ENCODE measurements at regions not wholly inside any gene's neighbourhood (a gene's known extent, or its start where the extent isn't known, plus 50 kb on each side); places are given as distances from the start of the nearest gene placed in this dataset.

- TF ChIP-seq REST (IDR thresholded peaks at IDR 0.05), result no peak
- no peak for TF ChIP-seq JUNB (IDR thresholded peaks at IDR 0.05)
- no peak for TF ChIP-seq MAZ (IDR thresholded peaks at IDR 0.05; ENCODE audit: borderline replicate concordance, low read depth, low read length)
- no peak for TF ChIP-seq BCL3 (IDR thresholded peaks at IDR 0.05)
Observed at GRCh38 chr10:94137747-94138146, 144.0 kb downstream of the PLCE1 start (continued).

GRCh38 chr10:94138391-94138790 is 144.7 kb downstream of the PLCE1 start:
- ChIA-PET CTCF (interaction anchor here (1.8 kb wide), 1 partner anchor 20 kb away, joined by 6 read pairs; no protein-coding TSS in a partner anchor), POLR2A (no interaction called here)
- no peak overlapping the region for H3K27ac ChIP-seq
- no peaks in the 10 kb centered on the region for H3K4me1 ChIP-seq
- FAIRE-seq (no peak), ATAC-seq (no peak), DNase-seq (ENCODE audit: low read depth in 1 of 2, low spot score in 1 of 2) (no peak)
- H3K4me3 ChIP-seq, result no peak overlapping the region
- no peak for TF ChIP-seq MAFK (IDR thresholded peaks at IDR 0.05; ENCODE audit: partially characterized antibody)
- no peaks in the 10 kb centered on the region for H3K9me3 ChIP-seq
- no peak overlapping the region for H3K4me2 ChIP-seq
- WGBS (ENCODE audit: missing lambda C conversion rate), result 96% methylated on average over 2 of the region's 2 CpGs

- DNase-seq (ENCODE audit: low read depth in 1 of 2, low spot score in 1 of 2), result no peak
- ATAC-seq, result no peak
- H3K9me3 ChIP-seq, result no peaks in the 10 kb centered on the region
- H3K4me2 ChIP-seq, result no peak overlapping the region
- FAIRE-seq, result no peak
- TF ChIP-seq TFCP2L1 (CRISPR knock-in tag; IDR thresholded peaks at IDR 0.05) (no peak), ZNF302 (CRISPR knock-in tag; IDR thresholded peaks at IDR 0.05) (no peak)
- no peak overlapping the region for H3K27ac ChIP-seq
- H3K4me1 ChIP-seq, result no peaks in the 10 kb centered on the region
- CTCF ChIA-PET, result no interaction called here
- POLR2A ChIA-PET, result no interaction called here
- no peak overlapping the region for H3K4me3 ChIP-seq
Observed at GRCh38 chr10:94143261-94143660, 149.5 kb downstream of the PLCE1 start.

- ATAC-seq (no peak), DNase-seq (ENCODE audit: low read depth in 1 of 2, low spot score in 1 of 2) (no peak), FAIRE-seq (no peak)
- ChIA-PET POLR2A (no interaction called here), CTCF (no interaction called here)
- 92% methylated on average over 8 of the region's 8 CpGs for whole genome bisulfite sequencing (ENCODE audit: missing lambda C conversion rate)
- Histone ChIP-seq H3K27ac (no peak overlapping the region), H3K4me3 (no peak overlapping the region), H3K4me2 (no peak overlapping the region), H3K4me1 (no peaks in the 10 kb centered on the region), H3K9me3 (no peaks in the 10 kb centered on the region)
- TF ChIP-seq ZFP36 (IDR thresholded peaks at IDR 0.05; ENCODE audit: borderline replicate concordance, partially characterized antibody), result no peak
- no peak for TF ChIP-seq NR3C1 (IDR thresholded peaks at IDR 0.05)
- no peak for TF ChIP-seq CHD2 (IDR thresholded peaks at IDR 0.05; ENCODE audit: low read length, partially characterized antibody)
- no peak for TF ChIP-seq FOXS1 (CRISPR knock-in tag; IDR thresholded peaks at IDR 0.05)
- no peak for TF ChIP-seq KDM1A (IDR thresholded peaks at IDR 0.05; ENCODE audit: low read depth)
- no peak for TF ChIP-seq JUN (IDR thresholded peaks at IDR 0.05)
- no peak for TF ChIP-seq RARB (CRISPR knock-in tag; IDR thresholded peaks at IDR 0.05)
- TF ChIP-seq RAD21 (conservative IDR thresholded peaks at IDR 0.05 in 1 of 2, IDR thresholded peaks at IDR 0.05 in 1 of 2), result no peak
- no peak for TF ChIP-seq KDM5A (IDR thresholded peaks at IDR 0.05)
- TF ChIP-seq CTCF (IDR thresholded peaks at IDR 0.05), result no peak
- no peak for TF ChIP-seq CHD4 (IDR thresholded peaks at IDR 0.05; ENCODE audit: borderline replicate concordance)
- TF ChIP-seq RFX5 (IDR thresholded peaks at IDR 0.05), result no peak
- no peak for TF ChIP-seq HES2 (IDR thresholded peaks at IDR 0.05)
- no peak for TF ChIP-seq CBX2 (IDR thresholded peaks at IDR 0.05; ENCODE audit: borderline replicate concordance, low read depth)
- TF ChIP-seq REST (IDR thresholded peaks at IDR 0.05), result no peak
Observed at GRCh38 chr10:94146313-94146712, 152.6 kb downstream of the PLCE1 start.

Data from A549 (cell line).